ENCODE measurements at regions not wholly inside any gene's neighbourhood (a gene's known extent, or its start where the extent isn't known, plus 50 kb on each side); places are given as distances from the start of the nearest gene placed in this dataset.

DNA sequence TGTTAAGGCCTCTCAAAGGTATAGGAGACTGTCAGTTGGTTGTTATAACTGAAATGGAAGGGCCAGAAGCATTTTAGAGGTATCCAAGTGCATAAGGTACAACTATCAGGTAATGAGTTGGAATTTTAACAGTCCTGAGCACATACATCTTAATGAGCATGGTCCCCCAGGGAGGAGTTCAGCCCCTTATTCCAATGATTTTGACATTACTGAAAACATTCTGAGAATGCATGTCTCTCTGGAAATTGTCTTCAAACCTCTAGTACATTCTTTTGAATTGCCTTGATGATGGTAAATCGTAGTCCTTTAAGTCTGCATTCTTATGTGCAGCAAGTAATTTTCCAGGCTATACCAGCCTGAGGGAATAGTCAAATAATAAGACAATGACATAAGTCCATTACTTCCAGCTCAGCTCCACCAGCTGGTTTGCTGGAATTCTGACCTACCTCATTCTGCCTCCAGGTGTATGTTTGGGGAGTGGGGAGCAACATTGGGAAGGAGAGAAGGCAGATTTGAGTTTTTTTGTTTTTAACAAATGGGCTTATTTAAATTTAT is 239.2 kb downstream of the MSRB3 start:
- Histone ChIP-seq H3K4me1 (ENCODE audit: insufficient read depth, low read length) (no peaks in the 10 kb centered on the region), H3K27me3 (ENCODE audit: control insufficient read depth in 1 of 2, insufficient read depth in 2 of 2, low read length in 2 of 2) (no peaks in the 10 kb centered on the region), H3K27ac (ENCODE audit: low read depth, low read length) (no peak overlapping the region), H3K4me3 (ENCODE audit: low read depth in 1 of 2, low read length in 2 of 2) (no peak overlapping the region), H3K9ac (ENCODE audit: low read length) (no peak overlapping the region), H3K36me3 (ENCODE audit: insufficient read depth, low read length) (no peaks in the 10 kb centered on the region), H3K9me3 (ENCODE audit: low read length) (no peaks in the 10 kb centered on the region)

DNA sequence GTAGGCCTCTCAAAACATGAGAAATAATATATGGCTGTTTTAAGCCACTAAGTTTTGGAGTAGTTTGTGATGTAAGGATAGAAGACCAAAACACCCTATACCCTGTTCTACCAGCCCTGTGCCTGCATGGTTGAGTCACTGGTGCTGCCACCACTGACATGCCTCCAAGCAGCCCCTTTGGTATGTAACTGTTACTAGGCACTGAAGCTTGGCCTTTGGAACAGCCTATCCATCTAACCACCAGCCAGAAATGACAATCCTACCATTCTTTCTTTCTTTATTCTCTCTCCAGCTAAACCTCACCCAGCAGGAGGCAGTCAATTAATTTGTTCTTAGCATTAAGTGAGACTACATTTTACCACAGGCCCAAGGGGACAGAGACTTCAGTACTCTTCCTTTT is 240.3 kb downstream of the MSRB3 start:
- H3K27ac ChIP-seq (ENCODE audit: low read depth, low read length): no peak overlapping the region
- no peak overlapping the region for H3K9ac ChIP-seq (ENCODE audit: low read length)
- H3K36me3 ChIP-seq (ENCODE audit: insufficient read depth, low read length): no peaks in the 10 kb centered on the region
- no peaks in the 10 kb centered on the region for H3K4me1 ChIP-seq (ENCODE audit: insufficient read depth, low read length)
- no peak overlapping the region for H3K4me3 ChIP-seq (ENCODE audit: low read depth in 1 of 2, low read length in 2 of 2)
- H3K9me3 ChIP-seq (ENCODE audit: low read length): no peaks in the 10 kb centered on the region
- H3K27me3 ChIP-seq (ENCODE audit: control insufficient read depth in 1 of 2, insufficient read depth in 2 of 2, low read length in 2 of 2): no peaks in the 10 kb centered on the region

DNA sequence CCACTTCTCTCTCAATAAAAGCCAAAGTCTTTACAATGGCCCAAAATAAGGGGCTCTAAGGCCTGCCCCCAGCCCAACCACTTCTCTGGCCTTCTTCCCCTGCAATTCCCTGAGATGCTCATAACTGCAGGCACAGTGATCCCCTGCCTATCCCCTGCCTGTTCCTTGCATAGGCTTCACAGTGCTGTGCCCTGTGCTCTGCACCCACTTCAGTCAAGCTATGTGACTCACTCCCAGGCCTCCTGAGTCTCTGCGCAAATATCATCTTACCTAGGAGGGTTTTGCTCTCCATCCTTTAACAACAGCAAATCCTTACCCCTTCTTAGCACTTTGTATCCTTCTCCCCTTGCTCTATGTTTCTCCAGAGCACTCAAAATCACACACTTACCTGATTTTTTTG is 242.2 kb downstream of the MSRB3 start:
- no peaks in the 10 kb centered on the region for H3K4me1 ChIP-seq (ENCODE audit: insufficient read depth, low read length)
- H3K36me3 ChIP-seq (ENCODE audit: insufficient read depth, low read length): no peaks in the 10 kb centered on the region
- H3K27me3 ChIP-seq (ENCODE audit: control insufficient read depth in 1 of 2, insufficient read depth in 2 of 2, low read length in 2 of 2): no peaks in the 10 kb centered on the region
- H3K9me3 ChIP-seq (ENCODE audit: low read length): no peaks in the 10 kb centered on the region
- no peak overlapping the region for H3K27ac ChIP-seq (ENCODE audit: low read depth, low read length)
- H3K9ac ChIP-seq (ENCODE audit: low read length): no peak overlapping the region
- H3K4me3 ChIP-seq (ENCODE audit: low read depth in 1 of 2, low read length in 2 of 2): no peak overlapping the region

DNA sequence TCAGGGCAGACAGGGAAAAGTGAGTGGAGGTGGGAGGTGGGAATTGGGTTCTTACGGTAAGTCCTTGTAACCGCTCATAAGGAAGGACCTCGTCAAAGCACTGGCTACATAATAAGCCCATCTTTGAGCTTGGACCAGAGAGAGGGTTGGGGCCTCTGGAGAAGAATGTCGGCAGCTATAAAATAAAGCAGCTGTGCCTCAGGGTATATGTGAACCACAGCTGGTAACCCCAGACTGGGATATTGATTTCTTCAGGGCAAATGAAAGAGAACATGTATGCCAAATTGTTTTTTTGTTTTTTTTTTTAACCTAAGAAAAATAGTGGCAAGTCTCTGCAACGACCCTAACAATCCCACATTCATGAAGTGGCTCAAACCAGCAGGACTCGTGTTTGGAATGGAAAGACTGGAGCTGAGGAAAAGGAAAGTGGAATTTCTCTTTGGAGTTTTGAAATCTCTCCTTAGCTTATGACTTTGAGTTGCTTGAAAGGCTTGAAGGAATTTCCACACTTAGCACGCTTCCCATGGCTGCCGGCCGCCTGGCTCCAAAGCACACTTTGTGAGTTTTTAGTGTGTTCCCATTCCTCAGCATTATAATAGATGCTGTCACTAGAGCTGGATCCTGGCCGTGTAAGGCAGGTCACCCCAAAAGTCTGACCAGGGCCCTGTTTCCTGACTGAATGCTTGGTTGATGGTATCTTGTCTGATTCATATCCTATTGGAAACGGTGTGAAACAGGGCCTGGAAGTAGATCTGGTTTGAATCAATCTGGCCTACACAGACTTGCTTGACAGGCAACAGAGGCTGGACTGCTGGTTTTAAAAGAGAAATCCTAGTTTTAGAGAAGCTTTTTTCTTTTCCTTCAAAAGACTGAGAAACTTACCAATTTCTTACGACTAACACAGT is 244.7 kb downstream of the MSRB3 start:
- Histone ChIP-seq H3K4me1 (ENCODE audit: insufficient read depth, low read length) (no peaks in the 10 kb centered on the region), H3K9me3 (ENCODE audit: low read length) (no peaks in the 10 kb centered on the region), H3K4me3 (ENCODE audit: low read depth in 1 of 2, low read length in 2 of 2) (no peak overlapping the region), H3K27ac (ENCODE audit: low read depth, low read length) (no peak overlapping the region), H3K9ac (ENCODE audit: low read length) (no peak overlapping the region), H3K27me3 (ENCODE audit: control insufficient read depth in 1 of 2, insufficient read depth in 2 of 2, low read length in 2 of 2) (no peaks in the 10 kb centered on the region), H3K36me3 (ENCODE audit: insufficient read depth, low read length) (no peaks in the 10 kb centered on the region)

DNA sequence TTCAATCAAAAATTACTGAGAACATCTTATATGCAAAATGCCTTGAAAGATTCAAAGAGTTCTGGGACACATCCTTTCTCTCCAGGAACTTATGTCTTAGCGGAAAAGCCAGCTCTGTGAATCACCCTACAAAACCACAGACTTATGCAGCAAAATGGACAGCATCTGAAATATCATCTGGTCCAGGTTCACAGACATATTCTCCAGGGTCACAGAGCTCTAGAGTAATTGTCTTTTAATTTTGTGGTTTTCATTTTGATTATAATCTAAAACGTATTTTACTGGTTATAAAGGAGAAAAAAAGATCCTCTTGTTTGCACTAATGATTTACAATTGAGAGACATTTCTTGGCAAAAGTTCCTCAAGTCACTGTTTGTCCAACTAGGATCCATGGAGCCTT is 246.2 kb downstream of the MSRB3 start:
- no peaks in the 10 kb centered on the region for H3K9me3 ChIP-seq (ENCODE audit: low read length)
- no peaks in the 10 kb centered on the region for H3K36me3 ChIP-seq (ENCODE audit: insufficient read depth, low read length)
- no peaks in the 10 kb centered on the region for H3K4me1 ChIP-seq (ENCODE audit: insufficient read depth, low read length)
- no peaks in the 10 kb centered on the region for H3K27me3 ChIP-seq (ENCODE audit: control insufficient read depth in 1 of 2, insufficient read depth in 2 of 2, low read length in 2 of 2)
- no peak overlapping the region for H3K4me3 ChIP-seq (ENCODE audit: low read depth in 1 of 2, low read length in 2 of 2)
- no peak overlapping the region for H3K9ac ChIP-seq (ENCODE audit: low read length)
- no peak overlapping the region for H3K27ac ChIP-seq (ENCODE audit: low read depth, low read length)

DNA sequence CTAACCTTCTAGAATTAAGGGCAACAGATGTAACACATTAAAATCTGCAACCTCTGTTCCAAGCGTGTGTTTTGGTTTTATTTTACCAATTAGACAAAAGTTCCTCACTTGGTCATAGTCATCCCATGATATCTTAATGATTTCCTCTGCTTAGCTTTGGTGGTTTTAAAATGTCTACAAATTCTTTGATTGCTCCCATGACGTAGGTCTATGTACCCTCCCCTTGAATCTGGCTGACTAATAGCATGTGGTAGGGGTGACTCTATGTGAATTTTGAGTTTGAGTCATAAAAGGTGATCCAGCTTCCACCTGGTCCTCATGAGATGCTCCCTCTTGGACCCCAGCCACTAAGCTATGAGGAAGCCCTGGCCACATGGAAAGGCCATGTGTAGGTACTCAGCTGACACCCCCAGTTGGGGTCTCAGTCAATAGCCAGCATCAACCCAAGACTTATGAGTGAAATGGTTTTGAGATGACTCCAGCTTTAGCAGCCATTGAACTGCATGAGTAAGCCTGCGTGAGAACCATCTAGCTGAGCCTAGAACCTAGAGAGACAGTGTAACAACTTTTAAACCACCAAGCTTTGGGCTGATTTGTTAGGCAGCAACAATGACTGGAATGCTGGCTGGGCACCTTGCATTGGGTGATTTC is 247.1 kb downstream of the MSRB3 start:
- Histone ChIP-seq H3K27ac (ENCODE audit: low read depth, low read length) (no peak overlapping the region), H3K9me3 (ENCODE audit: low read length) (no peaks in the 10 kb centered on the region), H3K4me3 (ENCODE audit: low read depth in 1 of 2, low read length in 2 of 2) (no peak overlapping the region), H3K4me1 (ENCODE audit: insufficient read depth, low read length) (no peaks in the 10 kb centered on the region), H3K36me3 (ENCODE audit: insufficient read depth, low read length) (no peaks in the 10 kb centered on the region), H3K27me3 (ENCODE audit: control insufficient read depth in 1 of 2, insufficient read depth in 2 of 2, low read length in 2 of 2) (no peaks in the 10 kb centered on the region), H3K9ac (ENCODE audit: low read length) (no peak overlapping the region)

DNA sequence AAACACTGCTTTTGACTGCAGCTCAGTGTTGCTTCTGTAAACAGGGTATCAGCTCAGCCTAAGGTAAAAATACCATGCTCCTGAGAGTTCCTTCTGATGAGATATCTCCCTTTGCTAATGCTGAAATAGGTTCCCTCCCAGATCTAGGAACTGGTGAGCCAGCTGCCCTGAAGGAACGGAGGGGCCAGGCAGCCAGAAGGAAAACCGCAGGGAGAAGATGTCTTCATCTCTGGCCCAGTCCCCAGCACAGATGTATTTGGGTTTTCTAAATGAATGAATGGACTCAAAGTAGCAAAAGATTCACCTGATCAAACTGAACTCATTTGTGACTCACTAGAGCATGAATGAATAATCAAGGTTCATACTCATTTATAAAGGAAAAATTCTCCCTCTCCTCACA is 247.8 kb downstream of the MSRB3 start:
- Histone ChIP-seq H3K9ac (ENCODE audit: low read length) (no peak overlapping the region), H3K4me1 (ENCODE audit: insufficient read depth, low read length) (no peaks in the 10 kb centered on the region), H3K36me3 (ENCODE audit: insufficient read depth, low read length) (no peaks in the 10 kb centered on the region), H3K4me3 (ENCODE audit: low read depth in 1 of 2, low read length in 2 of 2) (no peak overlapping the region), H3K9me3 (ENCODE audit: low read length) (no peaks in the 10 kb centered on the region), H3K27ac (ENCODE audit: low read depth, low read length) (no peak overlapping the region), H3K27me3 (ENCODE audit: control insufficient read depth in 1 of 2, insufficient read depth in 2 of 2, low read length in 2 of 2) (no peaks in the 10 kb centered on the region)

DNA sequence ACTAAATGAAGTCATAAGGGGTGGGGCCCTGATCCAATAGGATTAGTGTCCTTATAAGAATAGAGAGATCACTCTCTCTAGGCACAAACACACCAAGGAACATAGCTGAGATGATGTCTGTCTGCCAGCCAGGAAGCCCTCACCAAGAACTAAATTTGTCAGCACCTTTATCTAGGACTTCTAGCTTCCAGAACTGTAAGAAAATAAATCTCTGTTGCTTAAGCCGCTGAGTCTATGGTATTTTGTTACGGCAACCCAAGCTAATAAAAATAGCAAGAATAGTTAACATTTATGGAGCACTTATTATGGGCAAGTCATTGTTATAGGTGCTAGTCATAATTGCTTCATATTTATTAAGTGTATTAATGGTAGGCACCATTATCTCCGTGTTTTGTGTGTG is 249.6 kb downstream of the MSRB3 start:
- no peaks in the 10 kb centered on the region for H3K27me3 ChIP-seq (ENCODE audit: control insufficient read depth in 1 of 2, insufficient read depth in 2 of 2, low read length in 2 of 2)
- H3K4me3 ChIP-seq (ENCODE audit: low read depth in 1 of 2, low read length in 2 of 2): no peak overlapping the region
- H3K9ac ChIP-seq (ENCODE audit: low read length): no peak overlapping the region
- H3K4me1 ChIP-seq (ENCODE audit: insufficient read depth, low read length): no peaks in the 10 kb centered on the region
- H3K27ac ChIP-seq (ENCODE audit: low read depth, low read length): no peak overlapping the region
- H3K36me3 ChIP-seq (ENCODE audit: insufficient read depth, low read length): no peaks in the 10 kb centered on the region
- H3K9me3 ChIP-seq (ENCODE audit: low read length): no peaks in the 10 kb centered on the region

DNA sequence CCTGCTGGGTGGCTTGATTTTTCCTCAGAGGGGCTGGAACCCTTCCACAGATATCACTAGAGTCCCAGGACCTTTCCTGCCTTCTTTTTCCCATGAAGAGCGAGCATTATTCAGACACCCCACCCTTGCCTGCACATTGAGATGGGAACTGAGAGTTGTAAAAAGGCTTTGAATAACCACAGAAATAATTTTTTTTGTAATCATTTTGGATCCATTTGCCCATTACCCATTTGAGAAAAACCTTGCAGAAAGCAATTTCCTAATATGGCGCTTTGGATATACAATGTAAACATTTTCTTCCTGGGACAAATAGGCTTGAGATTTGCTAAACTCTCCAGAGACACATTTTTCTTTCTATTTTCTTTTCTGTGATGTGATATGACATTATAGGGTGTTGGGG is 250.6 kb downstream of the MSRB3 start:
- no peaks in the 10 kb centered on the region for H3K27me3 ChIP-seq (ENCODE audit: control insufficient read depth in 1 of 2, insufficient read depth in 2 of 2, low read length in 2 of 2)
- H3K9ac ChIP-seq (ENCODE audit: low read length): no peak overlapping the region
- no peak overlapping the region for H3K4me3 ChIP-seq (ENCODE audit: low read depth in 1 of 2, low read length in 2 of 2)
- H3K36me3 ChIP-seq (ENCODE audit: insufficient read depth, low read length): no peaks in the 10 kb centered on the region
- H3K27ac ChIP-seq (ENCODE audit: low read depth, low read length): no peak overlapping the region
- no peaks in the 10 kb centered on the region for H3K4me1 ChIP-seq (ENCODE audit: insufficient read depth, low read length)
- H3K9me3 ChIP-seq (ENCODE audit: low read length): no peaks in the 10 kb centered on the region

DNA sequence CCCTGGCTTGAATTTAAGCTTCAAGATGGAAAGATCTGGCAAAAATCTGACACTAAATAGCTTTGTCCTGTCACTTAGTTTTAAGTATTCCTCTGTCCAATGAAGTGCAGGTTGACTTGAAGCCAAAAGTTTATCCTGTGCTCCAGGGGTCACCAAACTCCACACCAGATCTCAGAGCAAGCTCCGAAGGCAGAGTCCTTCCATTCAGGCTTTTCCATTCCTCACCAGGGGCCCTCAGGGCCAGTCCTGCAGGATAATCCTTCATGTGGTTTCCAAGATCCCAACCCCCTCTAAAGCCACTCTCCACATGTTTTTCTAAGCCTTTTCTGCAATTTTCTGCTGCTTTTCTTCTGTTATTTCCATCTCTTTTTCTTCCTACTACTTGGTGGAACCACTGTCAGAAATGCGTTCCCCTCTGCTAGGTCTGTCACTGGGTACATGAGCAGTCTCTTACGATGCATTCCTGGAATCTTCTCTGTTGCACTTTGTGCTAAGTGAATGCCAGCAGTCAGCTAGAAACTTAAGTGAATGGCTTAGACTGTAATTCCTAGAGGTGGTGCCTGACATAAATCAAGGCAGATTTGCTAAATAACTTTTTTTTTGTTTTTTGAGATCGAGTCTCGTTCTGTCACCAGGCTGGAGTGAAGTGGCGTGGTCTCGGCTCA is 251.4 kb downstream of the MSRB3 start:
- Histone ChIP-seq H3K4me3 (ENCODE audit: low read depth in 1 of 2, low read length in 2 of 2) (no peak overlapping the region), H3K36me3 (ENCODE audit: insufficient read depth, low read length) (no peaks in the 10 kb centered on the region), H3K9ac (ENCODE audit: low read length) (no peak overlapping the region), H3K9me3 (ENCODE audit: low read length) (no peaks in the 10 kb centered on the region), H3K27me3 (ENCODE audit: control insufficient read depth in 1 of 2, insufficient read depth in 2 of 2, low read length in 2 of 2) (no peaks in the 10 kb centered on the region), H3K4me1 (ENCODE audit: insufficient read depth, low read length) (no peaks in the 10 kb centered on the region), H3K27ac (ENCODE audit: low read depth, low read length) (no peak overlapping the region)

DNA sequence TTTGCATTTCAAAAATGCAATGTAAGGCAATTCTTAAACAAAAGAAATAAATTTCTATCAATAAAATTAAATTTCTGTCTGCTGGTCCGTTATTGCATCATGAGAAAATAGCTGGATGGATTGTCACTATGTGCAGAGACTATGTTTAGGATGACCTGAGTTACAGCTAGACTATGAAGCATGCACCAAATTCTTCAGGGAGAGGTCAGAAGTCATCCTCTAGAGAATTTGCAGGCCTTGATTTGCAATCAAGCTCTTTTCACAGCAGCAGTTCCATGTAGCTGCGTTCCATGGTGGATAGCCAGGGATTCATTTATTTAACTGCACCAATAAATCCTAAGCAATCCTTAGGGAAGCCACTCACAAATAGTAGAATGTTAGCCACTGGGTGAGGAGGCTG is 253.7 kb downstream of the MSRB3 start:
- Histone ChIP-seq H3K36me3 (ENCODE audit: insufficient read depth, low read length) (no peaks in the 10 kb centered on the region), H3K9ac (ENCODE audit: low read length) (no peak overlapping the region), H3K27me3 (ENCODE audit: control insufficient read depth in 1 of 2, insufficient read depth in 2 of 2, low read length in 2 of 2) (no peaks in the 10 kb centered on the region), H3K4me1 (ENCODE audit: insufficient read depth, low read length) (peaks cover 6% of the 10 kb centered on the region), H3K9me3 (ENCODE audit: low read length) (no peaks in the 10 kb centered on the region), H3K27ac (ENCODE audit: low read depth, low read length) (no peak overlapping the region), H3K4me3 (ENCODE audit: low read depth in 1 of 2, low read length in 2 of 2) (no peak overlapping the region)
